GM18907 (cell line): ENCODE measurements at regions not wholly inside any gene's neighbourhood (a gene's known extent, or its start where the extent isn't known, plus 50 kb on each side); places are given as distances from the start of the nearest gene placed in this dataset.

Experiments
- ATAC-seq: cut with Tn5 transposase; IDR thresholded peaks from one replicate; pipeline ENCODE4 v1.9.1; 2021; ENCODE audit warnings: mild to moderate bottlenecking, moderate library complexity; ENCODE audit not compliant: unreplicated experiment

DNA sequence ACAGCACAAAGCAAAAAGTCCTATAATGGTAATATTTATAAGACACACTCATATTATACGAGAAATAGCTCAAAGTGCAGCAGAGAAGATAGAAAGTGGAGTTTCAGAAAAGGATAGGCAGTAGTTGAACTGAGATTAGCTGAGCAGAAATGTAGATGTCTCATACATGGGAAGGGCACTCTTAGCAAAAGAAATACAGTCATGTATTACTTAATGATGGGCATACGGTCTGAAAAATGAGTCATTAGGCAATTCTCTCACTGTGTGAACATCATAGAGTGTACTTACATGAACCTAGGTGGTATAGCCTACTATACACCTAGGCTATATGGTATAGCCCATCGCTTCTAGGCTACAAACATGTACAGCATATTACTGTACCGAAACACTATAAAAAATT lies 671.3 kb downstream of the RPS29 start:
- no peak for ATAC-seq

- ATAC-seq: no peak
These were observed 671.8 kb downstream of the RPS29 start for GRCh38 chr14:48914382-48914781.

- ATAC-seq: no peak
These were observed 685.6 kb downstream of the RPS29 start for GRCh38 chr14:48900565-48900964.

GRCh38 chr14:48890333-48890732 lies 695.8 kb downstream of the RPS29 start:
- no peak for ATAC-seq

DNA sequence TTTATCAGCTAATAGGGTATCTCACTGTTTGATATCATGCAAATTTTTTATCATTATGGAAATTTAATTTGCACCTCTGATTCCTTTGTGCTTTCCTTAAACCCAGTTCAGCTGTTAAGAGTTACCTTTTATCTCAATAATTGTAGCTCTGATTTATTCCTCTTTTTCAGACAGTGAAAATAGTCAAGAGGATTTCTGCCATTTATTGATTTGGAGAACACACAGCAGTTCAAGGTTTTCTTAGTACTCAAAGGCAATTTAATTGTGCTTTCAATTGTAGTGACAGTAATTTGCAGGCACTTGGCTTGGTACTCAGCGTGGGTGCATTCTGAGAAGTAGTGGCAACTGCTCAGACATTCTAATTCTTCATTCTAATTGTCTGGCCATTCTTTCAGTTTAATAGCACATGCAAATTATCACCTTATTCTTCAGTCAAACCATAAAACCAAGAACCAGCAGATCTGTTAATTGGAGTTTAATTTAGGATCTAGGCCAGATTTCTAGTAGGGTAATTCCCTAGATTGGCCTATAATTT lies 709.3 kb downstream of the RPS29 start:
- ATAC-seq: no peak

- ATAC-seq: no peak
These were observed 711.5 kb downstream of the RPS29 start for GRCh38 chr14:48874711-48875110.

DNA sequence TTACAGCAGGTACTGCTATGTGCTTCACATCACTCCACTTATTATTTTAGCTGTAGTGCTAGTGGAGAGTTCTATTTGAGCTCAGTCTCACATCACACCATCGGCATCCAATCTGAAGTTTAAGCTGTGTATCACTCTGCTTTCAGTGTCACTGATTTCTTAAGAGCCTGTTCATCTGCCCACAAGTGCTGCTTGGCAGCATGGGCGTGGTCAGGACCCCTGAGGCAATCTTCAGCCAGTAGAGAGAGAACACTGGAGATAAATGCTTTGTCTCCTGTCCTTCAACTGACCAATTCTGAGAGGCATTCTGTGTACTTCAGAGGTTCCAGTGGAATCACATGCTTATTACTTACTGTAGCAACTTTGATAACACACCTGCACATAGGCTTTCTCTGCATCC lies 728.8 kb downstream of the RPS29 start:
- ATAC-seq: no peak

- no peak for ATAC-seq
These were observed 733.0 kb downstream of the RPS29 start for GRCh38 chr14:48853159-48853558.

GRCh38 chr14:48849741-48850322 lies 736.3 kb downstream of the RPS29 start:
- no peak for ATAC-seq

- ATAC-seq: no peak
These were observed 743.4 kb downstream of the RPS29 start for GRCh38 chr14:48842785-48843184.

GRCh38 chr14:48826058-48826457 lies 760.1 kb downstream of the RPS29 start:
- no peak for ATAC-seq

DNA sequence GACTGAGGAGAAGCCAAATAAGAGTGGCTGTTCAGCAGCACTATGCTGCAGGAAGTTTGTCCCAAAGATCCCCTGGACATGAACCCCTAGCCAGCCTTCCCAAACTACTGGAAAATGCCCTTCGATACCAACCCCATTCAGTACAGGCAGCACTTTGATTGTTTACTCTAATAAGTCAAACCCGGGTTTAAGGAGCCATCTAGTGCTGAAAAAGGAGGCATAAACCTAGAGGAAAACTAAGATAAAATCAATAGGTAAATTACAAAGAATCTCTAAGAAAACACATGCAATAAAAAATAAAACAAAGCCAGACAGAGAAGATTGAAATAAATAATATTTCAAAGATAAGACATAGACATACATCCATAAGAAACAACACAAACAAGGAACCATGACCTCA lies 771.6 kb downstream of the RPS29 start:
- ATAC-seq: no peak

DNA sequence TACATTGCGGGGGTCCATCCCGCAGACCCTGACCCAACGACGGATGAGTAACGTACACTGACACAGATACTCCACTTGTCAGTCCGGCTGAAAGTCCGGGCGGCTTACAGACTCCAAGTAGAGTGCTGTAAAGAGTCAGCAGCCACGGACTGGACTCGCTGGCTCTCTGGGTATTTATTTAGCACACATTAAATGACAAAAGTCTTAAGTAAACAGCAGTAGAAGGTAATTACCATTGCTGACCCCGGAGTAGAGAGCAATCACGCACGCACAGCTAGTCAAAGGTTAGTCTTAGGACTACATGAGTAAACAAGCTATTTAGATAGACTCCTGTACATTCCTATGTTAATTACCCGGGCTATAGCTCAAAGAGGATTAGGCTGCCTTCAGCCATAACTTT lies 780.9 kb downstream of the RPS29 start:
- no peak for ATAC-seq

DNA sequence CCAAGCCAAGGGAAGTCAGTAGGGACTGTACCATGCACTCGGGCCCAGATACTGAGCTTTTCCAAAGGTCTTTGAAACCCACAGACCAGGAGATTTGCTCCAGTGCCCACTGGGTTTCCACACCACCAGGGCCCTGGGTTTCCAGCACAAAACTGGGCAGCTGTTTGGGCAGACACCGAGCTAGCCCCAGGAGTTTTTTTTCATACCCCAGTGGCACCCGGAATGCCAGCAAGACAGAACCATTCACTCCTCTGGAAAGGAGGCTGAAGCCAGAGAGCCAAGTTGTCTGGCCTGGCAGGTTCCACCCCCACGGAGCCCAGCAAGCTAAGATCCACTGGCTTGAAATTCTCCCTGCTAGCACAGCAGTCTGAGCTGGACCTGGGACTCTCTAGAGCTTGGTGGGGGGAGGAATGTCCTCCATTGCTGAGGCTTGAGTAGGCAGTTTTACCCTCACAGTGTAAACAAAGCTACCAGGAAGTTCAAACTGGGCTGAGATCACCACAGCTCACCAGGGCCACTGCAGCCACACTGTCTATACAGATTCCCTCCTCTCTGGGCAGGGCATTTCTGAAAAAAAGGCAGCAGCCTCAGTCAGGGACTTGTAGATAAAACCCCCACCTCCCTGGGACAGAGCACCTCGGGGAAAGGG lies 793.7 kb downstream of the RPS29 start:
- no peak for ATAC-seq

GRCh38 chr14:48788771-48789170 lies 797.4 kb downstream of the RPS29 start:
- no peak for ATAC-seq

DNA sequence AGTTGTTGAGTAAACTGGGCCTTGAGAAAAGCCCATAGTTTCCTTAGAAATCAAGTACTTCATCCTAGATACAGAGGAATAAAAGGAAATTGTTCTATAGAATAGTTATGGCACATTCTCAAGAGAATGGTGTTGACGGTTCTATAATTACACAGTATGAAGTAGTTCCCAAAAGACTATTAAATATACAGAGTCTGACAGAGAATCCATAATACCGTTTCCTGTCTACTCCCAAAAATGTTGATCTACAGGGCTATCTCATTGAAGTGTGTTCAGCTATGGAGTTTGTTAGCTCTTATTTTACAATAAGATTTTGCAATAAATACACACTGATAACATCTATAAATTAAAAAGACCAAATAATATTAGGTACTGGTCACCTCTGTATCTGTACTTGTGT lies 799.7 kb downstream of the RPS29 start:
- no peak for ATAC-seq

DNA sequence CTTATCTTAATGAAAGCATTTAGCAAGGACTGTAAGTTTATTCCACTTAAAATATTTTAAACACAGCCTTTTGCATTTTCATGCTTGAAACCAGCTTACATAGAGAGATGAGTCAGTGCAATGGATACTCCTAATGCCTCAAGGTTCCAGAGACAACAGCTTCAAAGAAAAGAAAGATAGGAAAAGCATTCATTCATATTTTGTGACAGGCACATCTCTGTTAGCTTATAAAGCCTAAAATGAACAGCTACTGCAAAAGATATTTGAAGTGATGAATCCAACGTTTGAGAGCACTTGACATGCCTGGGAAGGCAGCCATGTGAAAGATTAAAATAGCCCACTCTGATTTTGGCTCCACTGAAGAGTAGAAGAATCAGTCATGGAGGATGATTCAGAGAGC lies 814.5 kb downstream of the RPS29 start:
- ATAC-seq: no peak

GRCh38 chr14:48751293-48751692 lies 834.9 kb downstream of the RPS29 start:
- no peak for ATAC-seq

- no peak for ATAC-seq
These were observed 838.0 kb downstream of the RPS29 start for GRCh38 chr14:48748151-48748675.

- no peak for ATAC-seq
These were observed 838.6 kb downstream of the RPS29 start for GRCh38 chr14:48747561-48748089.

DNA sequence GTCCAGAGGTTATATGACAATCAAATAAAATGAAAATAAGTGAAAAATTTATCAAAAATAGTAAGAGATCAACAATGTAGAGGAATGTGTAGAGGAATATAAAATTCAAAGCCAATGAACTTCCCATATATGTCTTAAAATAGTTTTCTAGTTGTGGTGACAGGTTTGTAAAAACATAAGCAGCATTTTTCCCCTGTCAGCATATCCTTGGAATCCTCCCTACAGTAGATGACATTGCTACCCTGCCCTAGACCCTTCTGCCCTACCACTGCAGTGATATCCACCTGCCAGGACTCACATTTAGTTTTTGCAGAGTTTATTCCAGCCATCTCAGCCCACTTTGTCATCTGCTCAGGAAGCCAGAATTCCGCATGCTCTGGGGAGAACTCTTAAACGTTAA lies 842.0 kb downstream of the RPS29 start:
- ATAC-seq: no peak

- no peak for ATAC-seq
These were observed 847.8 kb downstream of the RPS29 start for GRCh38 chr14:48738186-48738925.
